B cell (primary cell): ENCODE measurements at regions not wholly inside any gene's neighbourhood (a gene's known extent, or its start where the extent isn't known, plus 50 kb on each side); places are given as distances from the start of the nearest gene placed in this dataset.

ENCODE experiments used
- ATAC-seq: fragments of 200-7000 bp; cut with Tn5 transposase; one replicate; pipeline ENCODE4 v1.10.0; 2021; ENCODE audit warnings: low read depth, mild to moderate bottlenecking, moderate number of reproducible peaks, moderate library complexity
- CTCF ChIA-PET: fragments of 350-600 bp; sonication (Branson Sonifier 250); formaldehyde crosslinking; loops from one replicate; lab custom pipeline; 2021; ENCODE audit warnings: antibody characterized with exemption, inconsistent platforms; lab: Charles Lee
- POLR2A ChIA-PET: fragments of 350-600 bp; sonication (Branson Sonifier 250); formaldehyde crosslinking; loops from one replicate; lab custom pipeline; 2021; ENCODE audit warnings: antibody characterized with exemption; lab: Charles Lee
- DNase-seq: peaks from one replicate; pipeline ENCODE4 v3.0.0; 2013
- H2AFZ ChIP-seq: 2 replicates; pipeline ENCODE4 v1.6.1; 2012; ENCODE audit warnings: mild to moderate bottlenecking, low read depth, low read length; ENCODE audit not compliant: insufficient read depth, poor library complexity, severe bottlenecking
- H3K27ac ChIP-seq, 2 donors: 1 replicate in 1 of 2; 2 replicates in 1 of 2; pipeline ENCODE4 v1.5.1; 2012 to 2013; ENCODE audit warnings: low read length in 2 of 2, mild to moderate bottlenecking in 2 of 2, moderate library complexity in 1 of 2
- H3K27me3 ChIP-seq, 4 experiments: fragments of 200-600 bp in 1 of 4; sonication (generic) in 1 of 4; replicated peaks in 1 of 4; 1 replicate in 2 of 4; 2 replicates in 2 of 4; pipeline versions ENCODE4 v1.6.1 to v1.7.0; 2013 to 2016; ENCODE audit warnings: low read length in 3 of 4, mild to moderate bottlenecking in 2 of 4, mixed read lengths in 1 of 4, moderate library complexity in 1 of 4; ENCODE audit not compliant: insufficient read depth in 4 of 4, control insufficient read depth in 3 of 4; ENCODE audit errors: control extremely low read depth in 1 of 4
- H3K36me3 ChIP-seq, 2 experiments: replicated peaks in 1 of 2; 1 replicate in 1 of 2; 2 replicates in 1 of 2; pipeline versions ENCODE4 v1.6.1 to v1.7.1; 2013; ENCODE audit warnings: low read length in 1 of 2; ENCODE audit not compliant: insufficient read depth in 2 of 2, control insufficient read depth in 1 of 2; ENCODE audit errors: control extremely low read depth in 1 of 2, extremely low read depth in 1 of 2
- H3K4me1 ChIP-seq, 2 donors: fragments of 200-600 bp in 1 of 2; sonication (generic) in 1 of 2; 1 replicate in 1 of 2; 2 replicates in 1 of 2; pipeline versions ENCODE4 v1.5.1 to v1.6.1; 2013 to 2017; ENCODE audit warnings: low read length in 2 of 2; ENCODE audit not compliant: control insufficient read depth in 2 of 2, insufficient read depth in 2 of 2
- H3K4me2 ChIP-seq: replicated peaks from 2 replicates; pipeline ENCODE3; 2012; ENCODE audit warnings: mild to moderate bottlenecking, low read depth, low read length; ENCODE audit not compliant: poor library complexity, severe bottlenecking
- H3K4me3 ChIP-seq, 5 experiments: fragments of 200-600 bp in 1 of 5; sonication (generic) in 1 of 5; 1 replicate in 3 of 5; 2 replicates in 2 of 5; pipeline versions ENCODE4 v1.5.1 to v1.7.0; 2011 to 2016; ENCODE audit warnings: low read length in 4 of 5, mild to moderate bottlenecking in 4 of 5, low read depth in 2 of 5, control low read depth in 1 of 5, moderate library complexity in 1 of 5; ENCODE audit not compliant: insufficient read depth in 1 of 5; ENCODE audit errors: control extremely low read depth in 1 of 5, extremely low read depth in 1 of 5
- H3K79me2 ChIP-seq: fragments of 200-600 bp; sonication (generic); one replicate; pipeline ENCODE4 v1.6.0; 2016; ENCODE audit warnings: low read length; ENCODE audit not compliant: control insufficient read depth, insufficient read depth
- H3K9ac ChIP-seq: fragments of 200-600 bp; sonication (generic); 2 replicates; pipeline ENCODE4 v1.6.1; 2017; ENCODE audit warnings: mild to moderate bottlenecking, low read length, moderate library complexity
- H3K9me3 ChIP-seq, 3 donors: one replicate each; pipeline versions ENCODE4 v1.6.1 to v1.7.1; 2013; ENCODE audit warnings: low read length in 2 of 3; ENCODE audit not compliant: control insufficient read depth in 2 of 3, insufficient read depth in 1 of 3; ENCODE audit errors: control extremely low read depth in 1 of 3
- H4K20me1 ChIP-seq: 2 replicates; pipeline ENCODE4 v1.6.0; 2012; ENCODE audit warnings: mild to moderate bottlenecking, low read length; ENCODE audit not compliant: insufficient read depth, control insufficient read depth, poor library complexity, severe bottlenecking
- H3K27ac Mint-ChIP-seq: one replicate; pipeline ENCODE4 v1.8.0; 2021; ENCODE audit warnings: mixed read lengths
- H3K27me3 Mint-ChIP-seq: one replicate; pipeline ENCODE4 v1.8.0; 2021; ENCODE audit warnings: mixed read lengths
- H3K4me1 Mint-ChIP-seq: one replicate; pipeline ENCODE4 v1.8.0; 2021; ENCODE audit warnings: mixed read lengths
- H3K4me3 Mint-ChIP-seq: one replicate; pipeline ENCODE4 v1.8.0; 2021; ENCODE audit warnings: mixed read lengths
- H3K9me3 Mint-ChIP-seq: one replicate; pipeline ENCODE4 v1.8.0; 2022; ENCODE audit warnings: mixed read lengths; ENCODE audit not compliant: insufficient read depth
- CTCF ChIP-seq: fragments of 200-600 bp; IDR thresholded peaks from one replicate; pipeline ENCODE4 v1.8.0; 2022; ENCODE audit warnings: antibody characterized with exemption, mild to moderate bottlenecking
- EZH2 ChIP-seq: IDR thresholded peaks from 2 replicates; pipeline ENCODE4 v1.6.1; 2012; ENCODE audit warnings: borderline replicate concordance, low read depth, mild to moderate bottlenecking, moderate library complexity, low read length; ENCODE audit not compliant: insufficient read depth, poor library complexity, severe bottlenecking
- WGBS: methylation state at CpG from one replicate; pipeline ENCODE4 v1.1.5; 2013; ENCODE audit warnings: missing lambda C conversion rate; ENCODE audit not compliant: insufficient coverage; 5-methylcytosine and 5-hydroxymethylcytosine counted together
- intact Hi-C: fragments of 100-400 bp; cut with micrococcal nuclease; formaldehyde crosslinking; loops from one replicate; pipeline ENCODE4 v1.10.0; 2022

DNA sequence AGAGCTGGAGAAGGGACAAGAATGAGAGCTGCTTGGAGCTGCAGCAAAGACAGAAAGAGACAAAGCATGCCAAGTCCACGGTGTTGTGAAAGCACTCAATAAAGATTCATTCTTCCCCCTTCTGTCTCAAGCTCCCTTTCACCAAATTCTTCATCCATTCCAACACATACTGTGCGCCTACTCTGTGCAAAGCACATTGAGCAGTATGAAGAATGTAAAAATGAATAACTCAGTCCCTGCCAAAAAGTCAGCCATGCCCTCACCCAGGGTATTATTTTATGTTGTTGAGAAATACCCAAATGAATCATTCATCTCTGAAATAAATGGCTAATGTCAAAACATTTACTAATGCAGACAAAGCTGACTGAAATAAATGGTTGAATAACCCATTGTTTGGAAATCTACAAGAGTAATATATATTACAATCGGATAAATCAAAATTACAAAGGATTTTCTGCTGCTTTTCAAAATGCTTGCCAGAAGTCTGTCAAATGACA lies 282.9 kb upstream of the IRX5 start:
- no peak overlapping the region for H3K27ac ChIP-seq
- no peak overlapping the region for H3K4me3 ChIP-seq
- Mint-ChIP-seq H3K27me3 (peaks cover 7% of the 10 kb centered on the region), H3K9me3 (no peaks in the 10 kb centered on the region), H3K4me3 (no peak overlapping the region), H3K4me1 (no peaks in the 10 kb centered on the region), H3K27ac (no peak overlapping the region)
- WGBS, result no CpG with 5 or more reads among the region's 3 CpGs
- H3K79me2 ChIP-seq, result no peaks in the 10 kb centered on the region
- no peaks in the 10 kb centered on the region for H3K4me1 ChIP-seq
- H4K20me1 ChIP-seq, result no peaks in the 10 kb centered on the region
- H2AFZ ChIP-seq, result no peak overlapping the region
- intact Hi-C loops, result no loop called here
- H3K9ac ChIP-seq, result no peak overlapping the region
- CTCF ChIA-PET, result no interaction called here
- no peaks in the 10 kb centered on the region for H3K36me3 ChIP-seq
- ATAC-seq (no peak), DNase-seq (no peak)
- no peak overlapping the region for H3K4me2 ChIP-seq
- H3K9me3 ChIP-seq, result peaks cover 0 to 2% (median 0%) of the 10 kb centered on the region in 3 donors
- H3K27me3 ChIP-seq, result no peaks in the 10 kb centered on the region
- POLR2A ChIA-PET, result no interaction called here
- TF ChIP-seq CTCF (no peak), EZH2 (no peak)

- Mint-ChIP-seq H3K27me3 (peaks cover 7% of the 10 kb centered on the region), H3K9me3 (no peaks in the 10 kb centered on the region), H3K4me3 (no peak overlapping the region), H3K27ac (no peak overlapping the region), H3K4me1 (no peaks in the 10 kb centered on the region)
- Histone ChIP-seq H2AFZ (no peak overlapping the region), H3K9ac (no peak overlapping the region), H3K27me3 (no peaks in the 10 kb centered on the region), H3K79me2 (no peaks in the 10 kb centered on the region), H4K20me1 (no peaks in the 10 kb centered on the region), H3K27ac (no peak overlapping the region), H3K4me2 (no peak overlapping the region), H3K36me3 (no peaks in the 10 kb centered on the region), H3K4me3 (no peak overlapping the region), H3K9me3 (peaks cover 0 to 2% (median 0%) of the 10 kb centered on the region in 3 donors), H3K4me1 (no peaks in the 10 kb centered on the region)
- TF ChIP-seq EZH2, result no peak
- TF ChIP-seq CTCF, result no peak
- DNase-seq (no peak), ATAC-seq (no peak)
- intact Hi-C loops, result no loop called here
- 92% methylated on average over 2 of the region's 3 CpGs for WGBS
- POLR2A ChIA-PET, result no interaction called here
- CTCF ChIA-PET, result no interaction called here
Observed at GRCh38 chr16:54647216-54647615, 283.4 kb upstream of the IRX5 start.
